GM23338 (cell line): ENCODE measurements at regions not wholly inside any gene's neighbourhood (a gene's known extent, or its start where the extent isn't known, plus 50 kb on each side); places are given as distances from the start of the nearest gene placed in this dataset.

Source experiments
- ATAC-seq: fragments of 200-7000 bp; cut with Tn5 transposase; 3 replicates; pipeline ENCODE4 v1.9.1; 2020
- DNase-seq: peaks from one replicate; pipeline ENCODE4 v3.0.0-alpha.2; 2015; ENCODE audit warnings: low spot score
- H2AFZ ChIP-seq: fragments of 200-600 bp; sonication (generic); 2 replicates; pipeline ENCODE4 v1.8.0; 2016; ENCODE audit warnings: antibody characterized with exemption, mild to moderate bottlenecking, moderate library complexity
- H3F3A ChIP-seq: fragments of 200-600 bp; sonication (generic); replicated peaks from 2 replicates; pipeline ENCODE4 v1.8.0; 2017; ENCODE audit warnings: antibody characterized with exemption, mixed run types, low read depth
- H3K27ac ChIP-seq: fragments of 200-600 bp; sonication (generic); 2 replicates; pipeline ENCODE4 v1.6.1; 2016; ENCODE audit warnings: low read depth
- H3K27me3 ChIP-seq: fragments of 200-600 bp; sonication (generic); 2 replicates; pipeline ENCODE4 v1.8.0; 2016; ENCODE audit warnings: mild to moderate bottlenecking, mixed run types, moderate library complexity; ENCODE audit not compliant: insufficient read depth
- H3K36me3 ChIP-seq: fragments of 200-600 bp; sonication (generic); 2 replicates; pipeline ENCODE4 v1.8.0; 2016; ENCODE audit warnings: mild to moderate bottlenecking; ENCODE audit not compliant: insufficient read depth
- H3K4me1 ChIP-seq: fragments of 200-600 bp; sonication (generic); 2 replicates; pipeline ENCODE4 v1.8.0; 2016; ENCODE audit warnings: mild to moderate bottlenecking, moderate library complexity; ENCODE audit not compliant: insufficient read depth
- H3K4me2 ChIP-seq: fragments of 200-600 bp; sonication (generic); 2 replicates; pipeline ENCODE4 v1.7.1; 2017; ENCODE audit warnings: mixed run types
- H3K4me3 ChIP-seq: fragments of 200-600 bp; sonication (generic); 2 replicates; pipeline ENCODE4 v1.6.1; 2016; ENCODE audit warnings: mixed run types
- H3K79me2 ChIP-seq: fragments of 200-600 bp; sonication (generic); replicated peaks from 2 replicates; pipeline ENCODE4 v1.8.0; 2017; ENCODE audit warnings: mild to moderate bottlenecking; ENCODE audit not compliant: insufficient read depth
- H3K9me2 ChIP-seq: fragments of 200-600 bp; sonication (generic); 2 replicates; pipeline ENCODE4 v1.8.0; 2017; ENCODE audit not compliant: insufficient read depth
- H4K20me1 ChIP-seq: fragments of 200-600 bp; sonication (generic); replicated peaks from 2 replicates; pipeline ENCODE4 v1.8.0; 2017; ENCODE audit warnings: mild to moderate bottlenecking; ENCODE audit not compliant: insufficient read depth
- H3K27ac Mint-ChIP-seq: 2 replicates; pipeline ENCODE4 v1.8.0; 2020; ENCODE audit warnings: inconsistent platforms, mild to moderate bottlenecking, moderate library complexity, mixed read lengths
- H3K27me3 Mint-ChIP-seq: 3 replicates; pipeline ENCODE4 v1.8.0; 2022; ENCODE audit warnings: low read depth, mild to moderate bottlenecking, moderate library complexity, mixed read lengths, inconsistent platforms; ENCODE audit not compliant: insufficient read depth, poor library complexity
- H3K36me3 Mint-ChIP-seq: 3 replicates; pipeline ENCODE4 v1.8.0; 2021; ENCODE audit warnings: low read depth, mild to moderate bottlenecking, inconsistent platforms, moderate library complexity, mixed read lengths
- H3K4me1 Mint-ChIP-seq: 3 replicates; pipeline ENCODE4 v1.8.0; 2020; ENCODE audit warnings: mild to moderate bottlenecking, inconsistent platforms, mixed read lengths
- H3K4me3 Mint-ChIP-seq: 3 replicates; pipeline ENCODE4 v1.8.0; 2021; ENCODE audit warnings: moderate library complexity, mild to moderate bottlenecking, inconsistent platforms, mixed read lengths
- H3K9me3 Mint-ChIP-seq: 3 replicates; pipeline ENCODE4 v1.8.0; 2020; ENCODE audit warnings: moderate library complexity, mild to moderate bottlenecking, inconsistent platforms, mixed read lengths
- CREB1 ChIP-seq: fragments of 250-450 bp; sonication (Bioruptor Pico); IDR thresholded peaks from 2 replicates; pipeline ENCODE4 v1.5.0; 2020; ENCODE audit warnings: low read depth, mild to moderate bottlenecking, moderate library complexity
- CTCF ChIP-seq, 2 experiments: fragments of 200-600 bp in 1 of 2; sonication (generic) in 1 of 2; conservative IDR thresholded peaks; 2 replicates each; pipeline versions ENCODE4 v1.5.1 to v1.6.1; 2016 to 2017; ENCODE audit warnings: antibody characterized with exemption in 2 of 2, low read depth in 2 of 2, mild to moderate bottlenecking in 2 of 2, moderate library complexity in 1 of 2
- EZH2 ChIP-seq: fragments of 200-600 bp; sonication (generic); IDR thresholded peaks from one replicate; pipeline ENCODE4 v1.8.0; 2017; ENCODE audit warnings: antibody characterized with exemption, mild to moderate bottlenecking, low read depth; ENCODE audit not compliant: unreplicated experiment
- POLR2AphosphoS5 ChIP-seq: IDR thresholded peaks from 2 replicates; pipeline ENCODE4 v1.6.1; 2016; ENCODE audit warnings: antibody characterized with exemption, low read depth
- STAT1 ChIP-seq: IDR thresholded peaks from one replicate; pipeline ENCODE4 v1.6.1; 2016; ENCODE audit warnings: antibody characterized with exemption; ENCODE audit not compliant: unreplicated experiment
- ZNF114 ChIP-seq: fragments of 250-450 bp; sonication (Bioruptor Pico); IDR thresholded peaks from 2 replicates; pipeline ENCODE4 v1.5.0; 2020; ENCODE audit warnings: mild to moderate bottlenecking, moderate library complexity
- ZNF331 ChIP-seq: fragments of 250-450 bp; sonication (Bioruptor Pico); IDR thresholded peaks from 2 replicates; pipeline ENCODE4 v1.5.0; 2020; ENCODE audit warnings: low read depth, mild to moderate bottlenecking, moderate library complexity
- ZNF462 ChIP-seq: fragments of 250-450 bp; sonication (Bioruptor Pico); IDR thresholded peaks from 2 replicates; pipeline ENCODE4 v1.5.0; 2020; ENCODE audit warnings: mild to moderate bottlenecking, moderate library complexity

- Histone ChIP-seq H2AFZ (no peak overlapping the region), H3K4me2 (no peak overlapping the region), H3K27ac (no peak overlapping the region), H3K27me3 (no peaks in the 10 kb centered on the region), H3K36me3 (no peaks in the 10 kb centered on the region), H3K79me2 (no peaks in the 10 kb centered on the region), H3K9me2 (peaks cover 6% of the 10 kb centered on the region; the same call in 1 of the 2 replicates), H3F3A (no peaks in the 10 kb centered on the region), H4K20me1 (no peaks in the 10 kb centered on the region), H3K4me1 (no peaks in the 10 kb centered on the region), H3K4me3 (no peak overlapping the region)
- no peak for DNase-seq
- Mint-ChIP-seq H3K9me3 (no peaks in the 10 kb centered on the region), H3K4me1 (0 out of 3 replicates have a peak, but pooled peaks cover 5% of the 10 kb centered on the region), H3K4me3 (no peak overlapping the region), H3K27ac (no peak overlapping the region), H3K36me3 (no peaks in the 10 kb centered on the region), H3K27me3 (no peaks in the 10 kb centered on the region)
- no peak for ATAC-seq
- TF ChIP-seq ZNF331 (CRISPR knock-in tag) (no peak), POLR2AphosphoS5 (no peak), EZH2 (no peak), CTCF (conservative IDR thresholded peaks at IDR 0.05; ENCODE audit: low read depth in 2 of 2) (no peak), ZNF462 (no peak), STAT1 (no peak), ZNF114 (CRISPR knock-in tag) (no peak), CREB1 (CRISPR knock-in tag) (no peak)
Measured at GRCh38 chr1:87922885-87923284, 594.2 kb downstream of the LMO4 start.
